DOHH2 (cell line): ENCODE measurements at regions not wholly inside any gene's neighbourhood (a gene's known extent, or its start where the extent isn't known, plus 50 kb on each side); places are given as distances from the start of the nearest gene placed in this dataset.
"Not testable (repeated sequence)": the region's sequence is repeated elsewhere in the genome, so short reads cannot be mapped to it uniquely, and the experiment has no call there.

Experiments used
- H3F3A ChIP-seq: fragments of 200-600 bp; sonication (generic), shearing (Covaris generic); 2 replicates; pipeline ENCODE4 v1.6.0; 2016; ENCODE audit warnings: antibody characterized with exemption, mild to moderate bottlenecking; ENCODE audit not compliant: control insufficient read depth, insufficient read depth
- H3K27ac ChIP-seq: fragments of 200-600 bp; sonication (generic); 2 replicates; pipeline ENCODE4 v1.5.1; 2014; ENCODE audit warnings: low read depth, mild to moderate bottlenecking, low read length, moderate library complexity
- H3K27me3 ChIP-seq: fragments of 200-600 bp; sonication (generic); 2 replicates; pipeline ENCODE4 v1.6.1; 2014; ENCODE audit warnings: mild to moderate bottlenecking, low read length, mixed read lengths; ENCODE audit not compliant: control insufficient read depth
- H3K36me3 ChIP-seq: fragments of 200-600 bp; sonication (generic); 2 replicates; pipeline ENCODE4 v1.6.1; 2014; ENCODE audit warnings: mild to moderate bottlenecking, low read length, moderate library complexity, mixed read lengths; ENCODE audit not compliant: control insufficient read depth
- H3K4me1 ChIP-seq: fragments of 200-600 bp; sonication (generic); 2 replicates; pipeline ENCODE4 v1.6.1; 2014; ENCODE audit warnings: mild to moderate bottlenecking, low read length, mixed read lengths; ENCODE audit not compliant: control insufficient read depth
- H3K4me2 ChIP-seq: fragments of 200-600 bp; sonication (generic); 2 replicates; pipeline ENCODE4 v1.6.0; 2014; ENCODE audit warnings: mild to moderate bottlenecking, low read length, moderate library complexity
- H3K4me3 ChIP-seq: fragments of 200-600 bp; sonication (generic); 2 replicates; pipeline ENCODE4 v1.5.1; 2014; ENCODE audit warnings: mild to moderate bottlenecking, low read length, mixed read lengths
- H3K79me2 ChIP-seq: fragments of 200-600 bp; sonication (generic); 2 replicates; pipeline ENCODE4 v1.6.1; 2014; ENCODE audit warnings: mild to moderate bottlenecking, low read length, mixed read lengths; ENCODE audit not compliant: control insufficient read depth
- H3K9me2 ChIP-seq: fragments of 200-600 bp; sonication (generic); replicated peaks from 2 replicates; pipeline ENCODE4 v1.6.1; 2014; ENCODE audit warnings: mild to moderate bottlenecking, low read length, mixed read lengths; ENCODE audit not compliant: control insufficient read depth
- H3K9me3 ChIP-seq: fragments of 200-600 bp; sonication (generic); 2 replicates; pipeline ENCODE4 v1.6.1; 2014; ENCODE audit warnings: antibody characterized with exemption, low read length, mixed read lengths; ENCODE audit not compliant: control insufficient read depth, insufficient read depth
- H4K20me1 ChIP-seq: fragments of 200-600 bp; sonication (generic); 2 replicates; pipeline ENCODE4 v1.6.0; 2014; ENCODE audit warnings: low read depth, mild to moderate bottlenecking, antibody characterized with exemption, low read length, moderate library complexity; ENCODE audit not compliant: control insufficient read depth, insufficient read depth
- CTCF ChIP-seq: fragments of 200-600 bp; sonication (generic); IDR thresholded peaks from one replicate; pipeline ENCODE4 v1.5.1; 2014; ENCODE audit warnings: antibody characterized with exemption, mild to moderate bottlenecking, low read depth, low read length; ENCODE audit not compliant: poor library complexity, severe bottlenecking
- EZH2phosphoT487 ChIP-seq: fragments of 200-600 bp; sonication (generic); IDR thresholded peaks from 2 replicates; pipeline ENCODE4 v1.6.1; 2017; ENCODE audit warnings: borderline replicate concordance, mild to moderate bottlenecking, antibody characterized with exemption, low read length, moderate library complexity, mixed read lengths

- TF ChIP-seq CTCF (no peak), EZH2phosphoT487 (no peak)
- no peaks in the 10 kb centered on the region for H3K36me3 ChIP-seq
- no peak overlapping the region for H3K27ac ChIP-seq
Observed at GRCh38 chr10:118958984-118959925, 70.3 kb upstream of the NANOS1 start.

DNA sequence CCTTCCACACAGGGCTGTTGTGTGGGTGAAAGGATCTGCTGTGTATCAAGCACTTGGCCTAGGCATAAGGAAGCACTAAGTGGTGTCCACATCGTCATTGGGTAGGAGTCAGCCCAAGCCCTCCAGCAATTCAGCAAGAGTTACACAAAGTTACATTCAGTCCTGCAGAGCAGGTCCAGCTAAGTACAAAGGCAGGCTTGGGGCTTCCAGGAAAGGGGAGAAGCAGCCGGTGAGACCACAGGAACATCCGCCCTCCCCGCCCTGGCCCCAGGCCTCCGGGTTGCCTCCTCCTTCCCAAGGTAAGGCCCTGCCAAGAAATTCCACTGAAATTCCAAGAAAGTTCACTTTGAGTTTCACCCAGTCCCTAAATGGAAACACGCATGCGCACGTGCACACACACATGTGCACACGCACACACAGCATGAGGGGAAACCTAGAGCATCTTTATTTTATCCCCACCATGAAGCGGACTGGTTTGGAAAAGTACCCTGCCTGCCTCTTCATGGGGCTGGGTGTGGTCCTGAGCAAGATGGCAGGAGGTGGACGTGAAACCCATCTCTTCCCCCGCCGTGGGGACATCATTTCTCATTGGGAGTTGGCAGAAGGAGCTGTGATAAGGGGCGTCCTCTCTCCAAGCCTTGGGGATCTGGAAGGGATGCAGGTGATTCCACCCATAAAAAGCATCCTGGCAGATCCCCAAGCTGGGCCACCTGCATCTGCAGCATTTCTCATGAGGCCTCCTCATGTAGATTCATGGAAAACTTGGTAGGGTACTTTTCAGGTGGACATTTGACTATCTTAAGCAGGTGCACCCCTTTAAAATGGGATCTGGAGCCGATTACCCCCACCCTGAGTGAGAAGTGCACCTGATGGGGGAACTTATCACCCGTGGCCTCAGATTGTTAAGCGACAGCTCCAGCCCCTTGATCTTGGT is 69.1 kb upstream of the NANOS1 start:
- peaks cover 13% of the 10 kb centered on the region; the same call in 1 of the 2 replicates for H3K27me3 ChIP-seq
- H3F3A ChIP-seq: no peaks in the 10 kb centered on the region
- no peaks in the 10 kb centered on the region for H4K20me1 ChIP-seq
- no peaks in the 10 kb centered on the region for H3K4me1 ChIP-seq
- no peaks in the 10 kb centered on the region for H3K79me2 ChIP-seq
- H3K27ac ChIP-seq: no peak overlapping the region
- no peak overlapping the region for H3K4me3 ChIP-seq
- H3K4me2 ChIP-seq: no peak overlapping the region
- no peaks in the 10 kb centered on the region for H3K9me2 ChIP-seq
- TF ChIP-seq EZH2phosphoT487 (no peak), CTCF (no peak)
- no peaks in the 10 kb centered on the region for H3K9me3 ChIP-seq
- no peaks in the 10 kb centered on the region for H3K36me3 ChIP-seq

More at GRCh38 chr10:118958984-118959925, 70.3 kb upstream of the NANOS1 start:
- H3K4me1 ChIP-seq: no peaks in the 10 kb centered on the region
- H3K9me3 ChIP-seq: no peaks in the 10 kb centered on the region
- no peaks in the 10 kb centered on the region for H3K79me2 ChIP-seq
- H3K4me2 ChIP-seq: no peak overlapping the region
- no peaks in the 10 kb centered on the region for H3F3A ChIP-seq
- H3K27me3 ChIP-seq: peaks cover 12% of the 10 kb centered on the region; the same call in 1 of the 2 replicates
- H3K9me2 ChIP-seq: no peaks in the 10 kb centered on the region
- H3K4me3 ChIP-seq: no peak overlapping the region
- no peaks in the 10 kb centered on the region for H4K20me1 ChIP-seq

GRCh38 chr10:118961436-118961835 is 68.1 kb upstream of the NANOS1 start:
- no peaks in the 10 kb centered on the region for H3F3A ChIP-seq
- H3K79me2 ChIP-seq: no peaks in the 10 kb centered on the region
- no peak overlapping the region for H3K27ac ChIP-seq
- H3K4me2 ChIP-seq: no peak overlapping the region
- H3K4me3 ChIP-seq: no peak overlapping the region
- no peaks in the 10 kb centered on the region for H3K36me3 ChIP-seq
- no peaks in the 10 kb centered on the region for H3K4me1 ChIP-seq
- H3K9me3 ChIP-seq: no peaks in the 10 kb centered on the region
- no peaks in the 10 kb centered on the region for H4K20me1 ChIP-seq
- H3K9me2 ChIP-seq: no peaks in the 10 kb centered on the region
- TF ChIP-seq EZH2phosphoT487 (no peak), CTCF (no peak)
- H3K27me3 ChIP-seq: peaks cover 3% of the 10 kb centered on the region; the same call in 1 of the 2 replicates

- not testable (repeated sequence) for H3K27me3 ChIP-seq, H4K20me1 ChIP-seq, H3K36me3 ChIP-seq, H3K9me2 ChIP-seq, H3K4me2 ChIP-seq, H3K4me3 ChIP-seq, H3K27ac ChIP-seq, H3K79me2 ChIP-seq, H3K9me3 ChIP-seq, H3F3A ChIP-seq, H3K4me1 ChIP-seq
Observed at GRCh38 chr10:118962331-118962868, 67.1 kb upstream of the NANOS1 start.
